Heart right ventricle (tissue), 16 donors: ENCODE measurements at regions not wholly inside any gene's neighbourhood (a gene's known extent, or its start where the extent isn't known, plus 50 kb on each side); places are given as distances from the start of the nearest gene placed in this dataset.

Source experiments
- ATAC-seq, 8 donors: fragments of 200-7000 bp; cut with Tn5 transposase; one replicate each; pipeline ENCODE4 v1.9.1; 2020; ENCODE audit warnings: mild to moderate bottlenecking in 8 of 8, moderate library complexity in 8 of 8, moderate number of reproducible peaks in 1 of 8
- DNase-seq, 2 donors: peaks; one replicate each; pipeline ENCODE4 v3.0.0-alpha.2; 2020
- H3K27ac ChIP-seq, 10 donors: fragments of 200-600 bp; sonication (generic) in 2 of 10; one replicate each; pipeline versions ENCODE4 v1.5.0 to v1.8.0; 2020 to 2022; ENCODE audit warnings: mild to moderate bottlenecking in 3 of 10
- H3K27me3 ChIP-seq, 7 donors: fragments of 200-600 bp; one replicate each; pipeline ENCODE4 v1.8.0; 2021 to 2022; ENCODE audit warnings: mild to moderate bottlenecking in 2 of 7
- H3K36me3 ChIP-seq, 9 donors: fragments of 200-600 bp; sonication (generic) in 1 of 9; one replicate each; pipeline versions ENCODE4 v1.5.0 to v1.8.0; 2020 to 2022; ENCODE audit warnings: mild to moderate bottlenecking in 2 of 9
- H3K4me1 ChIP-seq, 9 donors: fragments of 200-600 bp; sonication (generic) in 1 of 9; one replicate each; pipeline versions ENCODE4 v1.5.0 to v1.8.0; 2020 to 2022; ENCODE audit warnings: mild to moderate bottlenecking in 4 of 9
- H3K4me3 ChIP-seq, 10 donors: fragments of 200-600 bp; sonication (generic) in 2 of 10; one replicate each; pipeline versions ENCODE4 v1.5.0 to v1.8.0; 2020 to 2022; ENCODE audit warnings: mild to moderate bottlenecking in 7 of 10, moderate library complexity in 2 of 10
- H3K9me3 ChIP-seq, 11 donors: fragments of 200-600 bp in 10 of 11; sonication (generic) in 2 of 11; one replicate each; pipeline versions ENCODE4 v1.5.0 to v1.8.0; 2013 to 2022; ENCODE audit warnings: mild to moderate bottlenecking in 2 of 11, control low read depth in 1 of 11, moderate library complexity in 1 of 11
- CTCF ChIP-seq, 9 donors: fragments of 200-600 bp; sonication (generic) in 2 of 9; IDR thresholded peaks; one replicate each; pipeline versions ENCODE4 v1.5.0 to v1.8.0; 2021 to 2022; ENCODE audit warnings: antibody characterized with exemption in 9 of 9, mild to moderate bottlenecking in 5 of 9, moderate library complexity in 1 of 9
- WGBS, 2 donors: extraction: QIAGEN DNeasy Blood & Tissue Kit; methylation state at CpG; one replicate each; pipeline ENCODE4 v1.1.7; 2013; ENCODE audit warnings: inconsistent platforms in 1 of 2; 5-methylcytosine and 5-hydroxymethylcytosine counted together
- intact Hi-C, 10 donors: fragments of 100-400 bp; cut with DNase I; formaldehyde crosslinking; loops; one replicate each; pipeline versions ENCODE4 v1.11.1 to v1.14.2; 2022
- donor health status: Arrhythmogenic right ventricular cardiomyopathy.
- donor health status: ischemic (EF 13 %, LVEDD 7.1; RV severe dilation, severe dysfunction).
- donor health status: healthy with polysubstance abuse.
- donor health status: DM: no; HTN: yes; CAD: no.
- donor health status: DM: no; HTN: no; CAD: no.
- donor health status: ischemic (EF 25% LVEDD 6.9; RV normal size, moderate dysfunction).
- donor health status: ischemic (EF 25% LVEDD 5.7; RV mildly dilated, moderate dysfunction).
- donor health status: healthy.
- donor health status: DM: yes; HTN: yes; CAD: no.
- donor health status: Ischemic cardiomyopathy.
- donor health status: ischemic (EF 35%, LVEDD 5.7; RV mildly dilated, moderate dysfunction).
- donor health status: nonischemic (EF 11% LVEDD 7.7; RV severe dilation, severe dysfunction).
- donor health status: DM: yes; HTN: yes; CAD: no.
- donor health status: PGD.
- donor health status: ischemic (EF 29% LVEDD 5.4; RV normal size, mild dysfunction).
- donor health status: nonischemic (EF 23%, LVEDD 6.1; RV moderate dilation, normal function).

- 78 to 98% methylated on average over 5 of the region's 5 CpGs for WGBS, 2 donors
- H3K4me3 ChIP-seq: no peak overlapping the region
- no peak for TF ChIP-seq CTCF (IDR thresholded peaks at IDR 0.05)
- intact Hi-C loops: loop anchor here in 1 of 10 donors (5.0 kb wide), 1 partner anchor 52 kb away; no protein-coding TSS in a partner anchor
- DNase-seq (no peak), ATAC-seq (no peak)
- peaks cover 0 to 8% (median under 1%) of the 10 kb centered on the region in 9 donors for H3K4me1 ChIP-seq
- no peaks in the 10 kb centered on the region for H3K9me3 ChIP-seq
- H3K36me3 ChIP-seq: no peaks in the 10 kb centered on the region
- H3K27me3 ChIP-seq: no peaks in the 10 kb centered on the region
- H3K27ac ChIP-seq: no peak overlapping the region
These were observed 72.3 kb downstream of the CD164 start for GRCh38 chr6:109309917-109310316.

GRCh38 chr6:109308018-109308492 is 74.2 kb downstream of the CD164 start:
- no peak for TF ChIP-seq CTCF (IDR thresholded peaks at IDR 0.05)
- Histone ChIP-seq H3K27me3 (no peaks in the 10 kb centered on the region), H3K4me3 (no peak overlapping the region), H3K4me1 (peaks cover 0 to 21% (median 13%) of the 10 kb centered on the region in 9 donors), H3K36me3 (no peaks in the 10 kb centered on the region), H3K9me3 (no peaks in the 10 kb centered on the region), H3K27ac (peak overlapping the region in 3 of 10 donors; percentile 28 to 45 (median 44))
- DNase-seq (peak in 1 of 2 donors; percentile 51), ATAC-seq (peak; percentile 49 to 96 (median 85))
- 56 to 58% methylated on average over 5 of the region's 5 CpGs for WGBS, 2 donors
- intact Hi-C loops: loop anchor here in 1 of 10 donors (5.0 kb wide), 1 partner anchor 54 kb away; no protein-coding TSS in a partner anchor

GRCh38 chr6:109306733-109307132 is 75.5 kb downstream of the CD164 start:
- DNase-seq (no peak), ATAC-seq (no peak)
- TF ChIP-seq CTCF (IDR thresholded peaks at IDR 0.05): no peak
- H3K27ac ChIP-seq: no peak overlapping the region
- H3K4me1 ChIP-seq: peaks cover 0 to 21% (median 17%) of the 10 kb centered on the region in 9 donors
- no peaks in the 10 kb centered on the region for H3K9me3 ChIP-seq
- intact Hi-C loops: loop anchor here in 1 of 10 donors (5.0 kb wide), 1 partner anchor 56 kb away; no protein-coding TSS in a partner anchor
- no peaks in the 10 kb centered on the region for H3K27me3 ChIP-seq
- H3K36me3 ChIP-seq: no peaks in the 10 kb centered on the region
- WGBS, 2 donors: 96 to 98% methylated on average over 2 of the region's 2 CpGs
- H3K4me3 ChIP-seq: no peak overlapping the region

- H3K27ac ChIP-seq: peak overlapping the region in 1 of 10 donors; percentile 35
- DNase-seq: no peak
- H3K36me3 ChIP-seq: no peaks in the 10 kb centered on the region
- no peak overlapping the region for H3K4me3 ChIP-seq
- no peak for ATAC-seq
- no peaks in the 10 kb centered on the region for H3K27me3 ChIP-seq
- H3K4me1 ChIP-seq: peaks cover 0 to 38% (median 26%) of the 10 kb centered on the region in 9 donors
- intact Hi-C loops: loop anchor here in 1 of 10 donors (5.0 kb wide), 1 partner anchor 57 kb away; no protein-coding TSS in a partner anchor
- TF ChIP-seq CTCF (IDR thresholded peaks at IDR 0.05): no peak
- no peaks in the 10 kb centered on the region for H3K9me3 ChIP-seq
These were observed 77.2 kb downstream of the CD164 start for GRCh38 chr6:109305028-109305427.
